Left lung (tissue), 4 donors: ENCODE measurements at regions not wholly inside any gene's neighbourhood (a gene's known extent, or its start where the extent isn't known, plus 50 kb on each side); places are given as distances from the start of the nearest gene placed in this dataset.

ENCODE experiments used
- ATAC-seq: fragments of 200-7000 bp; cut with Tn5 transposase; one replicate; pipeline ENCODE4 v1.9.1; 2020; ENCODE audit warnings: moderate library complexity
- DNase-seq, 4 donors: peaks; one replicate each; pipeline ENCODE4 v3.0.0-alpha.2; 2013 to 2020
- H3K27ac ChIP-seq, 2 donors: fragments of 200-600 bp; sonication (generic) in 1 of 2; one replicate each; pipeline versions ENCODE4 v1.5.0 to v1.8.0; 2020 to 2021
- H3K27me3 ChIP-seq, 2 donors: fragments of 200-600 bp; sonication (generic) in 1 of 2; one replicate each; pipeline versions ENCODE4 v1.5.0 to v1.8.0; 2020 to 2021
- H3K36me3 ChIP-seq, 2 donors: fragments of 200-600 bp; sonication (generic) in 1 of 2; one replicate each; pipeline versions ENCODE4 v1.5.0 to v1.8.0; 2020 to 2021
- H3K4me1 ChIP-seq, 2 donors: fragments of 200-600 bp; one replicate each; pipeline ENCODE4 v1.8.0; 2021
- H3K4me3 ChIP-seq, 2 donors: fragments of 200-600 bp; sonication (generic) in 1 of 2; one replicate each; pipeline versions ENCODE4 v1.5.0 to v1.8.0; 2020 to 2021; ENCODE audit warnings: mild to moderate bottlenecking in 1 of 2
- H3K9me3 ChIP-seq, 2 donors: fragments of 200-600 bp; sonication (generic) in 1 of 2; one replicate each; pipeline versions ENCODE4 v1.5.0 to v1.8.0; 2020 to 2021
- intact Hi-C, 2 donors: fragments of 100-400 bp; cut with DNase I; formaldehyde crosslinking; loops; one replicate each; pipeline versions ENCODE4 v1.11.2 to v1.14.2; 2022
- TF ChIP-seq, protein P1 (sequence below), 2 donors: fragments of 200-600 bp; sonication (generic) in 1 of 2; IDR thresholded peaks; one replicate each; pipeline versions ENCODE4 v1.5.0 to v1.8.0; 2021; ENCODE audit warnings: antibody characterized with exemption in 2 of 2
- donor health status: DM: no; HTN: yes; CAD: no.
- donor health status: DM: no; HTN: no; CAD: no.

DNA sequence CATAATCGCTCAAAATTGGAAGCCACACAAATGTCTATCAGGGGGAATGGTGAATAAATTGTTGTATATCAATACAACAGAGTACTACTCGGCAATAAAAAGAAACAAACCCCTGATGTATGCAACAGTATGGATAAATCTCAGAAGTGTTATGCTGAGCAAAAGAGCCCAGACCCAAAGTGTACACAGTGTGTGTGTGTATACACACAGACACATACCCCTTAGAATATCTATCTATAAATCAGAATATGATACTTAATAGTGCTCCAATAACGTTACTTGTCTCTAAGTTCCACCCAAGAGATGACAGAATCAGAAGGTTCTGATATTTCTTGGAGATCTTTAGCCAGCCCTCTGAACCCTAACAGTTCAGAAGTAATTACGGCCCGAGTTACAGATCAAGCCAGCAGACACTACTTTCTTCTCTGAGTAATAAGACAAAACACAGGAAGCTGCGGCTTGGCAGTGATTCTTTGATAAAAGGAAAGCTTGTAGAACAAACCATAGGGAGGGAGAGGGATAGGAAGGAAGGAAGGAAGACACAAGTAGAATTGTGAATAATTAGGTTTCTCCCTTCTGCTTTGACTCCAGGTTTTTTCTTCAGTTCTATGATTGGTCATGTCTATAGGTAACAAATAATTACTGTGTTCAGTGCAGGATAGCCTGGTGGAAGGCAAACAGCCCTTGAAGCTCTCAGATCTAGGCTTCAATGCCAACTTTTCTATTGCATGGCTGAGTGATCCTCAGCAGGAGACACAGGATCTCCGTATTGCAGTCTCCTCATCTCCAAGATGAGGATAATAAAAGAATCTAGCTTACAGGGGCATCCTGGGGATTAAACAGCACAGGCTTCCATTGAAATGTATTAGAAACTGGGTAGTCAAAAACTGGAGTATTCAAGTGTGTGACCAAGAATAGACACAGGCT, 75.6 kb upstream of the TEAD1 start:
- Histone ChIP-seq H3K9me3 (peaks cover 0 to 3% of the 10 kb centered on the region in 2 donors), H3K27me3 (no peaks in the 10 kb centered on the region), H3K4me1 (peaks cover 5% of the 10 kb centered on the region in 2 donors), H3K36me3 (no peaks in the 10 kb centered on the region), H3K4me3 (no peak overlapping the region), H3K27ac (peak overlapping the region in 1 of 2 donors; percentile 45)
- TF ChIP-seq, protein P1, sequence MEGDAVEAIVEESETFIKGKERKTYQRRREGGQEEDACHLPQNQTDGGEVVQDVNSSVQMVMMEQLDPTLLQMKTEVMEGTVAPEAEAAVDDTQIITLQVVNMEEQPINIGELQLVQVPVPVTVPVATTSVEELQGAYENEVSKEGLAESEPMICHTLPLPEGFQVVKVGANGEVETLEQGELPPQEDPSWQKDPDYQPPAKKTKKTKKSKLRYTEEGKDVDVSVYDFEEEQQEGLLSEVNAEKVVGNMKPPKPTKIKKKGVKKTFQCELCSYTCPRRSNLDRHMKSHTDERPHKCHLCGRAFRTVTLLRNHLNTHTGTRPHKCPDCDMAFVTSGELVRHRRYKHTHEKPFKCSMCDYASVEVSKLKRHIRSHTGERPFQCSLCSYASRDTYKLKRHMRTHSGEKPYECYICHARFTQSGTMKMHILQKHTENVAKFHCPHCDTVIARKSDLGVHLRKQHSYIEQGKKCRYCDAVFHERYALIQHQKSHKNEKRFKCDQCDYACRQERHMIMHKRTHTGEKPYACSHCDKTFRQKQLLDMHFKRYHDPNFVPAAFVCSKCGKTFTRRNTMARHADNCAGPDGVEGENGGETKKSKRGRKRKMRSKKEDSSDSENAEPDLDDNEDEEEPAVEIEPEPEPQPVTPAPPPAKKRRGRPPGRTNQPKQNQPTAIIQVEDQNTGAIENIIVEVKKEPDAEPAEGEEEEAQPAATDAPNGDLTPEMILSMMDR (IDR thresholded peaks at IDR 0.05) = no peak
- ATAC-seq = no peak
- DNase-seq = no peak
- intact Hi-C loops = no loop called here

DNA sequence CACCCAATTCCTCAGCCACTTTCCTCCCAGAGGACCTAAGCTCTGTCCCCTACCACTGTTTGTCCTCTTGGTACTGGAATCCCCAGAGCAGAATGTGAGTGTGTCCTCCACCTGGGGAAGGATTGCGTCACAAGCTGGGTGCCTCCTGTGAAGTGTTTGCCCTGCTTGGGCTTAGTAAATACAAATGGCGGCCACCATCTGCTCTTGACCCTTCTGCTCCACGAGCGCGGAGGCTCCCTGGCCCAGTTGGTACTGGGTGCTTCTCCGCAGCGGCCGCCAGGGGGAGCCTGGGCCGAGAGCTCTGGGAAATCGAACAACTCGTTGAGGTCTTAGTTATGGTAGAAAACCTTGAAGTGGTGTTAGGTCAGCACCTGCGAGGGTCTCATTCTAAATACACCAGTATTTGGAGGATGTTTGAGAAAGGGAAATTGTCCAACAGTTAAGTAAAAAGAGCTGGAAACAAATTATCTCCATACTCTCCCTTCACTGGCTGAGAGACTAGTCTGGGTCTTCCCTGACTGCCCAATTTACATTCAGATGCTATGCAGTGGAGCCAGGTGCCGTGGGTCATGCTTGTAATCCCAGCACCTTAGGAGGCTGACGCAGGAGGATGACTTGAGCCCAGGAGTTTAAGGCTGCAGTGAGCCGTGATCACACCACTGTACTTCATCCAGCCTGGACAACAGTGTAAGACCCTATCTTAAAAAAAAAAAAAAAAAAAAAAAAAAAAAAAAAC, 74.6 kb upstream of the TEAD1 start:
- Histone ChIP-seq H3K27ac (peak overlapping the region in 1 of 2 donors; percentile 45), H3K4me3 (no peak overlapping the region), H3K36me3 (no peaks in the 10 kb centered on the region), H3K9me3 (peaks cover 0 to 3% of the 10 kb centered on the region in 2 donors), H3K4me1 (peaks cover 5% of the 10 kb centered on the region in 2 donors), H3K27me3 (no peaks in the 10 kb centered on the region)
- intact Hi-C loops = no loop called here
- TF ChIP-seq, protein P1 (IDR thresholded peaks at IDR 0.05) = peak; percentile 59 to 83
- DNase-seq (peak; percentile 18 to 91 (median 81)), ATAC-seq (peak; percentile 97)

DNA sequence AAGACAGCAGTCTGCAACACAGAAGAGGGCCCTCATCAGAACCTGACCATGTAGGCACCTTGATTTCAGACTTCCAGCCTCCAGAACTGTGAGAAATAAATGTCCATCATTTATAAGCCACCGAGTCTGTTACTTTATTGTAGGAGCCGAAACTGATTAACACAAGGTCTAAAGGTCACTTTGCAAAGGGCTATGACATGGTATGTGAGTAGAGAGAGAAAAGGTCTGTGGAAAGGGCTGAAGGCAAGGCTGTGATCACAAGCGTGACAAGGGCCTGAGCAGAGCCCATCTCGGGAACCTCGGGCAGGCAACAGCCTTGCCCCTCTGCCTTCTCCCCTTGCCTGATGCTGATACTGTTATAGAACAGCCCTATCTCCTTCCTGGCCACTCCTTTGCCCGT, 73.4 kb upstream of the TEAD1 start:
- no peak for DNase-seq
- TF ChIP-seq, protein P1 (IDR thresholded peaks at IDR 0.05) = no peak

DNA sequence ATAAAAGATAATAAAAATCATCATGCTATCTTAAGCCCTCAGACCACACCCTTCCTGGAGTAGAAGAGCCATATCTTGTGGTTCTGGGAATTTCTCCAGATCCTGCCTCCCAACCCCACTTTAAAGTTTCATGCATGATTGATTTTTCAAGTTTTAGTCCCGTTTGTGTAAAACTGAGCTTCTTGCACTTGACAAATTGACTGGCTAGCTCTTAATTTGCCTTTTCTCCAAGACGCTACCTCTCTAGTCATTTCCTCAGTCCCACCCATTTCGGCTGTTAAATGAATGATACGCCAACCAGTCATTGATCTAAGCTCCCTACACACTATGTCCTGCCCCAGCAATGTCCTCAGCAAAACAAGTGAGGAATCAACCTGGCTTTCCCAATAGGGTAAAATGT, 71.8 kb upstream of the TEAD1 start:
- intact Hi-C loops = no loop called here
- H3K4me3 ChIP-seq = no peak overlapping the region
- H3K4me1 ChIP-seq = peaks cover 5% of the 10 kb centered on the region in 2 donors
- TF ChIP-seq, protein P1 (IDR thresholded peaks at IDR 0.05) = no peak
- no peaks in the 10 kb centered on the region for H3K27me3 ChIP-seq
- no peak for ATAC-seq
- DNase-seq = no peak
- no peaks in the 10 kb centered on the region for H3K9me3 ChIP-seq
- no peak overlapping the region for H3K27ac ChIP-seq
- no peaks in the 10 kb centered on the region for H3K36me3 ChIP-seq

More for the DNA sequence above, 73.4 kb upstream of the TEAD1 start:
- no peaks in the 10 kb centered on the region for H3K36me3 ChIP-seq
- no peaks in the 10 kb centered on the region for H3K9me3 ChIP-seq
- no peak for ATAC-seq
- H3K4me1 ChIP-seq = peaks cover 5% of the 10 kb centered on the region in 2 donors
- H3K4me3 ChIP-seq = no peak overlapping the region
- H3K27ac ChIP-seq = no peak overlapping the region
- no peaks in the 10 kb centered on the region for H3K27me3 ChIP-seq
- intact Hi-C loops = no loop called here
